ENCODE measurements at regions not wholly inside any gene's neighbourhood (a gene's known extent, or its start where the extent isn't known, plus 50 kb on each side); places are given as distances from the start of the nearest gene placed in this dataset.

- no peaks in the 10 kb centered on the region for H3K4me1 Mint-ChIP-seq (ENCODE audit: low read depth)
- intact Hi-C loops (cut with micrococcal nuclease), result no loop called here
- CTCF ChIA-PET, result no interaction called here
Measured at GRCh38 chr22:48902983-48903650, 924.6 kb downstream of the BRD1 start.

GRCh38 chr22:48902001-48902869 lies 925.4 kb downstream of the BRD1 start:
- Mint-ChIP-seq H3K27ac (no peak overlapping the region), H3K9me3 (no peaks in the 10 kb centered on the region), H3K27me3 (ENCODE audit: low read depth) (peaks cover 40% of the 10 kb centered on the region), H3K4me3 (no peak overlapping the region), H3K4me1 (ENCODE audit: low read depth) (no peaks in the 10 kb centered on the region), H3K36me3 (ENCODE audit: low read depth) (no peaks in the 10 kb centered on the region)
- DNase-seq, result no peak
- CTCF ChIA-PET, result no interaction called here
- intact Hi-C loops (cut with micrococcal nuclease), result no loop called here

More at GRCh38 chr22:48902983-48903650, 924.6 kb downstream of the BRD1 start:
- no peak overlapping the region for H3K4me3 Mint-ChIP-seq
- H3K9me3 Mint-ChIP-seq, result no peaks in the 10 kb centered on the region
- no peaks in the 10 kb centered on the region for H3K36me3 Mint-ChIP-seq (ENCODE audit: low read depth)
- peaks cover 43% of the 10 kb centered on the region for H3K27me3 Mint-ChIP-seq (ENCODE audit: low read depth)
- DNase-seq, result no peak
- no peak overlapping the region for H3K27ac Mint-ChIP-seq

GRCh38 chr22:48901324-48901723 lies 926.3 kb downstream of the BRD1 start:
- Mint-ChIP-seq H3K27me3 (ENCODE audit: low read depth) (peaks cover 36% of the 10 kb centered on the region), H3K4me3 (no peak overlapping the region), H3K27ac (no peak overlapping the region), H3K9me3 (no peaks in the 10 kb centered on the region), H3K36me3 (ENCODE audit: low read depth) (no peaks in the 10 kb centered on the region), H3K4me1 (ENCODE audit: low read depth) (no peaks in the 10 kb centered on the region)
- no peak for DNase-seq
- intact Hi-C loops (cut with micrococcal nuclease), result no loop called here
- CTCF ChIA-PET, result no interaction called here

GRCh38 chr22:48900626-48901025 lies 927.0 kb downstream of the BRD1 start:
- Mint-ChIP-seq H3K27ac (no peak overlapping the region), H3K36me3 (ENCODE audit: low read depth) (no peaks in the 10 kb centered on the region), H3K4me3 (no peak overlapping the region), H3K27me3 (ENCODE audit: low read depth) (peaks cover 29% of the 10 kb centered on the region), H3K4me1 (ENCODE audit: low read depth) (no peaks in the 10 kb centered on the region), H3K9me3 (no peaks in the 10 kb centered on the region)
- CTCF ChIA-PET, result no interaction called here
- no peak for DNase-seq
- intact Hi-C loops (cut with micrococcal nuclease), result no loop called here

GRCh38 chr22:48900327-48900597 lies 927.4 kb downstream of the BRD1 start:
- no peaks in the 10 kb centered on the region for H3K9me3 Mint-ChIP-seq
- CTCF ChIA-PET, result no interaction called here

GRCh38 chr22:48899523-48900326 lies 927.9 kb downstream of the BRD1 start:
- Mint-ChIP-seq H3K4me1 (ENCODE audit: low read depth) (no peaks in the 10 kb centered on the region), H3K9me3 (no peaks in the 10 kb centered on the region), H3K27ac (no peak overlapping the region), H3K4me3 (no peak overlapping the region), H3K27me3 (ENCODE audit: low read depth) (peaks cover 28% of the 10 kb centered on the region), H3K36me3 (ENCODE audit: low read depth) (no peaks in the 10 kb centered on the region)
- CTCF ChIA-PET, result no interaction called here
- DNase-seq, result no peak
- intact Hi-C loops (cut with micrococcal nuclease), result no loop called here

More at GRCh38 chr22:48900327-48900597, 927.4 kb downstream of the BRD1 start:
- Mint-ChIP-seq H3K36me3 (ENCODE audit: low read depth) (no peaks in the 10 kb centered on the region), H3K27me3 (ENCODE audit: low read depth) (peaks cover 28% of the 10 kb centered on the region), H3K4me3 (no peak overlapping the region), H3K27ac (no peak overlapping the region), H3K4me1 (ENCODE audit: low read depth) (no peaks in the 10 kb centered on the region)
- intact Hi-C loops (cut with micrococcal nuclease), result no loop called here
- DNase-seq, result no peak

GRCh38 chr22:48898524-48899250 lies 929.0 kb downstream of the BRD1 start:
- H3K4me3 Mint-ChIP-seq, result no peak overlapping the region
- CTCF ChIA-PET, result no interaction called here
- no peaks in the 10 kb centered on the region for H3K9me3 Mint-ChIP-seq
- no peak overlapping the region for H3K27ac Mint-ChIP-seq
- H3K27me3 Mint-ChIP-seq (ENCODE audit: low read depth), result peaks cover 27% of the 10 kb centered on the region
- no peaks in the 10 kb centered on the region for H3K36me3 Mint-ChIP-seq (ENCODE audit: low read depth)
- no peaks in the 10 kb centered on the region for H3K4me1 Mint-ChIP-seq (ENCODE audit: low read depth)
- no peak for DNase-seq
- intact Hi-C loops (cut with micrococcal nuclease), result no loop called here

- DNase-seq, result no peak
- no peak overlapping the region for H3K4me3 Mint-ChIP-seq
- intact Hi-C loops (cut with micrococcal nuclease), result no loop called here
- CTCF ChIA-PET, result no interaction called here
- no peaks in the 10 kb centered on the region for H3K4me1 Mint-ChIP-seq (ENCODE audit: low read depth)
- no peaks in the 10 kb centered on the region for H3K36me3 Mint-ChIP-seq (ENCODE audit: low read depth)
- H3K27me3 Mint-ChIP-seq (ENCODE audit: low read depth), result peaks cover 26% of the 10 kb centered on the region
- H3K9me3 Mint-ChIP-seq, result no peaks in the 10 kb centered on the region
- H3K27ac Mint-ChIP-seq, result no peak overlapping the region
Measured at GRCh38 chr22:48897645-48898370, 929.9 kb downstream of the BRD1 start.

GRCh38 chr22:48896766-48897644 lies 930.7 kb downstream of the BRD1 start:
- DNase-seq, result no peak
- CTCF ChIA-PET, result no interaction called here
- intact Hi-C loops (cut with micrococcal nuclease), result no loop called here
- no peaks in the 10 kb centered on the region for H3K36me3 Mint-ChIP-seq (ENCODE audit: low read depth)
- peaks cover 28% of the 10 kb centered on the region for H3K27me3 Mint-ChIP-seq (ENCODE audit: low read depth)
- no peaks in the 10 kb centered on the region for H3K4me1 Mint-ChIP-seq (ENCODE audit: low read depth)
- H3K9me3 Mint-ChIP-seq, result no peaks in the 10 kb centered on the region
- no peak overlapping the region for H3K27ac Mint-ChIP-seq
- H3K4me3 Mint-ChIP-seq, result no peak overlapping the region

- H3K4me1 Mint-ChIP-seq (ENCODE audit: low read depth), result no peaks in the 10 kb centered on the region
- CTCF ChIA-PET, result no interaction called here
- DNase-seq, result no peak
- intact Hi-C loops (cut with micrococcal nuclease), result no loop called here
- H3K27me3 Mint-ChIP-seq (ENCODE audit: low read depth), result peaks cover 33% of the 10 kb centered on the region
- H3K4me3 Mint-ChIP-seq, result no peak overlapping the region
- no peaks in the 10 kb centered on the region for H3K36me3 Mint-ChIP-seq (ENCODE audit: low read depth)
- no peaks in the 10 kb centered on the region for H3K9me3 Mint-ChIP-seq
- H3K27ac Mint-ChIP-seq, result no peak overlapping the region
Measured at GRCh38 chr22:48895831-48896765, 931.6 kb downstream of the BRD1 start.

Measured in activated naive CD4-positive, alpha-beta T cell treated with anti-CD3 and anti-CD28 coated beads for 36 hours (primary cell).